ENCODE measurements at regions not wholly inside any gene's neighbourhood (a gene's known extent, or its start where the extent isn't known, plus 50 kb on each side); places are given as distances from the start of the nearest gene placed in this dataset.

- H3K4me1 ChIP-seq = no peaks in the 10 kb centered on the region
- intact Hi-C loops (cut with DNase I; ENCODE audit: low total_unique reads) = no loop called here
- no peak for DNase-seq
- TF ChIP-seq POLR2A (IDR thresholded peaks at IDR 0.05) = no peak
- no peak for TF ChIP-seq CTCF (IDR thresholded peaks at IDR 0.05 in 8 of 11, conservative IDR thresholded peaks at IDR 0.05 in 3 of 11)
- no peak for TF ChIP-seq POLR2AphosphoS5 (IDR thresholded peaks at IDR 0.05)
- no peak overlapping the region for H3K4me3 ChIP-seq
- no peaks in the 10 kb centered on the region for H3K27me3 ChIP-seq (replicated peaks in 1 of 7)
- H3K9me3 ChIP-seq = peaks cover 0 to 17% (median 12%) of the 10 kb centered on the region in 8 donors
- no peak overlapping the region for H3K27ac ChIP-seq
- H3K36me3 ChIP-seq = no peaks in the 10 kb centered on the region
- WGBS, 5 donors = 61 to 76% (median 66%) methylated on average over 3 of the region's 3 CpGs
Measured at GRCh38 chr3:135532021-135532420, 433.5 kb upstream of the PPP2R3A start.

GRCh38 chr3:135538123-135538522 is 427.4 kb upstream of the PPP2R3A start:
- H3K4me1 ChIP-seq = no peaks in the 10 kb centered on the region
- TF ChIP-seq POLR2AphosphoS5 (IDR thresholded peaks at IDR 0.05) (no peak), POLR2A (IDR thresholded peaks at IDR 0.05) (no peak), CTCF (IDR thresholded peaks at IDR 0.05 in 8 of 11, conservative IDR thresholded peaks at IDR 0.05 in 3 of 11) (no peak)
- no peak overlapping the region for H3K27ac ChIP-seq
- no peak for DNase-seq
- H3K36me3 ChIP-seq = no peaks in the 10 kb centered on the region
- WGBS, 5 donors = 62 to 98% (median 77%) methylated on average over 2 of the region's 2 CpGs
- intact Hi-C loops (cut with DNase I; ENCODE audit: low total_unique reads) = no loop called here
- no peak overlapping the region for H3K4me3 ChIP-seq
- H3K9me3 ChIP-seq = peaks cover 0 to 17% (median 12%) of the 10 kb centered on the region in 8 donors
- H3K27me3 ChIP-seq (replicated peaks in 1 of 7) = no peaks in the 10 kb centered on the region

- Histone ChIP-seq H3K27me3 (replicated peaks in 1 of 7) (no peaks in the 10 kb centered on the region), H3K9me3 (peaks cover 0 to 17% (median 12%) of the 10 kb centered on the region in 8 donors), H3K27ac (no peak overlapping the region), H3K36me3 (no peaks in the 10 kb centered on the region), H3K4me1 (no peaks in the 10 kb centered on the region), H3K4me3 (no peak overlapping the region)
- TF ChIP-seq POLR2AphosphoS5 (IDR thresholded peaks at IDR 0.05) (peak in 1 of 3 donors; percentile 34), POLR2A (IDR thresholded peaks at IDR 0.05) (no peak)
- DNase-seq = no peak
- 33 to 47% (median 40%) methylated on average over 4 of the region's 4 CpGs for WGBS, 5 donors
- intact Hi-C loops (cut with DNase I; ENCODE audit: low total_unique reads) = no loop called here
Measured at GRCh38 chr3:135539351-135539750, 426.2 kb upstream of the PPP2R3A start.

- H3K36me3 ChIP-seq = no peaks in the 10 kb centered on the region
- no peaks in the 10 kb centered on the region for H3K4me1 ChIP-seq
- intact Hi-C loops (cut with DNase I; ENCODE audit: low total_unique reads) = no loop called here
- no peak for DNase-seq
- TF ChIP-seq CTCF (IDR thresholded peaks at IDR 0.05 in 8 of 11, conservative IDR thresholded peaks at IDR 0.05 in 3 of 11) = no peak
- TF ChIP-seq POLR2AphosphoS5 (IDR thresholded peaks at IDR 0.05) = no peak
- no peak for TF ChIP-seq POLR2A (IDR thresholded peaks at IDR 0.05)
- H3K9me3 ChIP-seq = peaks cover 0 to 14% (median 12%) of the 10 kb centered on the region in 8 donors
- no peaks in the 10 kb centered on the region for H3K27me3 ChIP-seq (replicated peaks in 1 of 7)
- WGBS, 5 donors = 68 to 78% (median 76%) methylated on average over 3 of the region's 3 CpGs
- H3K27ac ChIP-seq = no peak overlapping the region
- no peak overlapping the region for H3K4me3 ChIP-seq
Measured at GRCh38 chr3:135539854-135540253, 425.7 kb upstream of the PPP2R3A start.

All from spleen (tissue), 11 donors.